K562 (cell line): ENCODE measurements at regions not wholly inside any gene's neighbourhood (a gene's known extent, or its start where the extent isn't known, plus 50 kb on each side); places are given as distances from the start of the nearest gene placed in this dataset.

Experiments
- ATAC-seq: fragments of 200-7000 bp; cut with Tn5 transposase; 3 replicates; pipeline ENCODE4 v1.9.1; 2020; ENCODE audit warnings: moderate library complexity
- BruUV-seq: library from RNA; stranded (reverse); fragments of 400-500 nt; replicated peaks from 2 replicates; lab custom pipeline; 2021; lab: Mats Ljungman, UMichigan
- CTCF ChIA-PET: fragments of 300-600 bp; formaldehyde crosslinking; extraction: SDS; loops from one replicate; lab custom pipeline; 2021; ENCODE audit warnings: low intra/inter-chr PET ratio; lab: Yijun Ruan, JAX
- POLR2A ChIA-PET: fragments of 300-600, 350-650 bp; sonication (Branson Sonifier 250); formaldehyde crosslinking; extraction: SDS; loops from one replicate; lab custom pipeline; 2021; ENCODE audit warnings: antibody characterized with exemption, inconsistent platforms; lab: Yijun Ruan, JAX
- DNase-seq, 4 experiments: peaks; one replicate each; pipeline versions ENCODE4 v3.0.0 to v3.0.0-alpha.2; 2011 to 2018; ENCODE audit warnings: low spot score in 3 of 4, mixed read lengths in 3 of 4; ENCODE audit errors: extremely low read depth in 1 of 4
- FAIRE-seq: peaks from 2 replicates; lab custom pipeline; 2011; peaks lifted over from hg19 to GRCh38; lab: Jason Lieb, UNC
- H2AFZ ChIP-seq: 2 replicates; pipeline ENCODE4 v1.6.0; 2011; ENCODE audit warnings: low read depth, low read length, control low read depth, inconsistent platforms
- H3K27ac ChIP-seq: fragments of 200-600 bp; 3 replicates; pipeline ENCODE4 v1.8.0; 2011; ENCODE audit warnings: low read depth, mild to moderate bottlenecking, control low read depth, inconsistent platforms, low read length, moderate library complexity, mixed read lengths; ENCODE audit errors: extremely low read depth
- H3K27me3 ChIP-seq, 2 experiments: fragments of 300-600 bp in 1 of 2; 2 replicates in 1 of 2; 3 replicates in 1 of 2; pipeline versions ENCODE4 v1.6.0 to v1.8.0; 2011; ENCODE audit warnings: inconsistent platforms in 2 of 2, low read length in 2 of 2, mild to moderate bottlenecking in 1 of 2, mixed read lengths in 1 of 2, moderate library complexity in 1 of 2; ENCODE audit not compliant: control insufficient read depth in 2 of 2, insufficient read depth in 2 of 2
- H3K36me3 ChIP-seq: fragments of 300-600 bp; 3 replicates; pipeline ENCODE4 v1.8.0; 2011; ENCODE audit warnings: mild to moderate bottlenecking, low read length, inconsistent platforms; ENCODE audit not compliant: control insufficient read depth, insufficient read depth
- H3K4me1 ChIP-seq, 2 experiments: fragments of 200-600 bp in 1 of 2; replicated peaks in 1 of 2; 2 replicates in 1 of 2; 3 replicates in 1 of 2; pipeline versions ENCODE4 v1.5.1 to v1.8.0; 2011; ENCODE audit warnings: inconsistent platforms in 2 of 2, low read length in 2 of 2, mild to moderate bottlenecking in 1 of 2, mixed read lengths in 1 of 2, moderate library complexity in 1 of 2; ENCODE audit not compliant: control insufficient read depth in 2 of 2, insufficient read depth in 2 of 2
- H3K4me2 ChIP-seq: 2 replicates; pipeline ENCODE4 v1.6.1; 2011; ENCODE audit warnings: low read length, control low read depth, inconsistent platforms, mixed read lengths; ENCODE audit not compliant: insufficient read depth
- H3K4me3 ChIP-seq: fragments of 200-600 bp; sonication (generic), shearing (Covaris generic); 2 replicates; pipeline ENCODE4 v1.5.1; 2016; ENCODE audit warnings: control low read depth, inconsistent platforms
- H3K79me2 ChIP-seq: fragments of 200-600 bp; 3 replicates; pipeline ENCODE4 v1.8.0; 2011; ENCODE audit warnings: low read length, inconsistent platforms; ENCODE audit not compliant: control insufficient read depth, insufficient read depth
- H3K9ac ChIP-seq, 2 experiments: 2 replicates each; pipeline versions ENCODE4 v1.6.0 to v1.6.1; 2011; ENCODE audit warnings: low read depth in 2 of 2, low read length in 2 of 2, control low read depth in 1 of 2, inconsistent platforms in 1 of 2, mild to moderate bottlenecking in 1 of 2, mixed read lengths in 1 of 2; ENCODE audit not compliant: insufficient read depth in 1 of 2
- H3K9me1 ChIP-seq: one replicate; pipeline ENCODE4 v1.6.0; 2011; ENCODE audit warnings: inconsistent platforms, mild to moderate bottlenecking, low read length, moderate library complexity; ENCODE audit not compliant: control insufficient read depth, insufficient read depth
- H3K9me3 ChIP-seq: replicated peaks from 2 replicates; pipeline ENCODE4 v1.5.1; 2011; ENCODE audit warnings: low read depth, low read length, inconsistent platforms; ENCODE audit not compliant: control insufficient read depth, insufficient read depth
- H4K20me1 ChIP-seq: replicated peaks from 2 replicates; pipeline ENCODE4 v1.6.1; 2011; ENCODE audit warnings: low read length, inconsistent platforms, mixed read lengths; ENCODE audit not compliant: control insufficient read depth, insufficient read depth
- EP400 ChIP-seq: fragments of 450-650 bp; IDR thresholded peaks from 2 replicates; pipeline ENCODE4 v1.6.1; 2017; ENCODE audit warnings: antibody characterized with exemption, mild to moderate bottlenecking, moderate library complexity
- ZNF436 ChIP-seq: fragments of 250-450, 450-650 bp; sonication (Bioruptor Pico); formaldehyde crosslinking; IDR thresholded peaks from 2 replicates; pipeline ENCODE4 v1.7.0; 2020; ENCODE audit warnings: mild to moderate bottlenecking
- WGBS: fragments of 100-300 bp; shearing (Covaris generic); methylation state at CpG from one replicate; pipeline ENCODE4 v1.1.6; 2016; ENCODE audit warnings: low coverage, mixed read lengths; ENCODE audit not compliant: insufficient coverage; ENCODE audit errors: missing lambda C conversion rate; 5-methylcytosine and 5-hydroxymethylcytosine counted together
- in situ Hi-C: fragments of 300-500 bp; cut with MboI; formaldehyde crosslinking; loops from 4 replicates; pipeline ENCODE4 v1.15.0; 2018; ENCODE audit warnings: inconsistent platforms, mixed read lengths
- intact Hi-C: fragments of 100-400 bp; cut with micrococcal nuclease; formaldehyde crosslinking; loops from 2 replicates; pipeline ENCODE4 v1.14.2; 2022
- TF ChIP-seq, protein P1 (sequence below): fragments of 200-800 bp; sonication (Bioruptor generic); IDR thresholded peaks from 2 replicates; pipeline ENCODE4 v1.6.1; 2016; ENCODE audit warnings: missing genetic modification characterization, missing compliant biosample characterization

- ChIA-PET CTCF (no interaction called here), POLR2A (no interaction called here)
- Histone ChIP-seq H3K4me2 (no peak overlapping the region), H3K27me3 (no peaks in the 10 kb centered on the region), H2AFZ (no peak overlapping the region), H4K20me1 (no peaks in the 10 kb centered on the region), H3K9me1 (no peaks in the 10 kb centered on the region), H3K9me3 (no peaks in the 10 kb centered on the region), H3K79me2 (no peaks in the 10 kb centered on the region), H3K4me1 (no peaks in the 10 kb centered on the region), H3K36me3 (no peaks in the 10 kb centered on the region), H3K27ac (no peak overlapping the region), H3K4me3 (no peak overlapping the region), H3K9ac (no peak overlapping the region)
- no peak for FAIRE-seq
- intact Hi-C loops (loop anchor here (2.0 to 5.0 kb wide), 2 partner anchors 804 to 878 kb away; no protein-coding TSS in a partner anchor), in situ Hi-C loops (no loop called here)
- DNase-seq: no peak
- ATAC-seq: no peak
- no TSS peak for BruUV-seq
- WGBS: under 1% methylated on average over 14 of the region's 14 CpGs
- TF ChIP-seq, protein P1, sequence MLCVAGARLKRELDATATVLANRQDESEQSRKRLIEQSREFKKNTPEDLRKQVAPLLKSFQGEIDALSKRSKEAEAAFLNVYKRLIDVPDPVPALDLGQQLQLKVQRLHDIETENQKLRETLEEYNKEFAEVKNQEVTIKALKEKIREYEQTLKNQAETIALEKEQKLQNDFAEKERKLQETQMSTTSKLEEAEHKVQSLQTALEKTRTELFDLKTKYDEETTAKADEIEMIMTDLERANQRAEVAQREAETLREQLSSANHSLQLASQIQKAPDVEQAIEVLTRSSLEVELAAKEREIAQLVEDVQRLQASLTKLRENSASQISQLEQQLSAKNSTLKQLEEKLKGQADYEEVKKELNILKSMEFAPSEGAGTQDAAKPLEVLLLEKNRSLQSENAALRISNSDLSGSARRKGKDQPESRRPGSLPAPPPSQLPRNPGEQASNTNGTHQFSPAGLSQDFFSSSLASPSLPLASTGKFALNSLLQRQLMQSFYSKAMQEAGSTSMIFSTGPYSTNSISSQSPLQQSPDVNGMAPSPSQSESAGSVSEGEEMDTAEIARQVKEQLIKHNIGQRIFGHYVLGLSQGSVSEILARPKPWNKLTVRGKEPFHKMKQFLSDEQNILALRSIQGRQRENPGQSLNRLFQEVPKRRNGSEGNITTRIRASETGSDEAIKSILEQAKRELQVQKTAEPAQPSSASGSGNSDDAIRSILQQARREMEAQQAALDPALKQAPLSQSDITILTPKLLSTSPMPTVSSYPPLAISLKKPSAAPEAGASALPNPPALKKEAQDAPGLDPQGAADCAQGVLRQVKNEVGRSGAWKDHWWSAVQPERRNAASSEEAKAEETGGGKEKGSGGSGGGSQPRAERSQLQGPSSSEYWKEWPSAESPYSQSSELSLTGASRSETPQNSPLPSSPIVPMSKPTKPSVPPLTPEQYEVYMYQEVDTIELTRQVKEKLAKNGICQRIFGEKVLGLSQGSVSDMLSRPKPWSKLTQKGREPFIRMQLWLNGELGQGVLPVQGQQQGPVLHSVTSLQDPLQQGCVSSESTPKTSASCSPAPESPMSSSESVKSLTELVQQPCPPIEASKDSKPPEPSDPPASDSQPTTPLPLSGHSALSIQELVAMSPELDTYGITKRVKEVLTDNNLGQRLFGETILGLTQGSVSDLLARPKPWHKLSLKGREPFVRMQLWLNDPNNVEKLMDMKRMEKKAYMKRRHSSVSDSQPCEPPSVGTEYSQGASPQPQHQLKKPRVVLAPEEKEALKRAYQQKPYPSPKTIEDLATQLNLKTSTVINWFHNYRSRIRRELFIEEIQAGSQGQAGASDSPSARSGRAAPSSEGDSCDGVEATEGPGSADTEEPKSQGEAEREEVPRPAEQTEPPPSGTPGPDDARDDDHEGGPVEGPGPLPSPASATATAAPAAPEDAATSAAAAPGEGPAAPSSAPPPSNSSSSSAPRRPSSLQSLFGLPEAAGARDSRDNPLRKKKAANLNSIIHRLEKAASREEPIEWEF (CRISPR knock-in tag): no peak
- TF ChIP-seq EP400: no peak
- no peak for TF ChIP-seq ZNF436 (CRISPR knock-in tag)
These were observed 768.6 kb upstream of the GOLIM4 start for GRCh38 chr3:168864107-168865021.
